ENCODE measurements at regions not wholly inside any gene's neighbourhood (a gene's known extent, or its start where the extent isn't known, plus 50 kb on each side); places are given as distances from the start of the nearest gene placed in this dataset.

- Histone ChIP-seq H3K4me3 (ENCODE audit: control insufficient read depth in 1 of 7, extremely low read depth in 1 of 7, insufficient read depth in 4 of 7, low read depth in 2 of 7, low read length in 6 of 7) (no peak overlapping the region), H3K27ac (ENCODE audit: insufficient read depth in 1 of 2, low read depth in 1 of 2, low read length in 2 of 2, poor library complexity in 1 of 2, severe bottlenecking in 2 of 2) (no peak overlapping the region), H3K36me3 (ENCODE audit: control insufficient read depth in 4 of 4, insufficient read depth in 4 of 4, low read length in 3 of 4) (no peaks in the 10 kb centered on the region), H3K27me3 (replicated peaks in 2 of 5; ENCODE audit: control insufficient read depth in 4 of 5, insufficient read depth in 5 of 5, low read length in 4 of 5) (peaks cover 0 to 5% (median 0%) of the 10 kb centered on the region in 5 experiments), H3K4me1 (ENCODE audit: control extremely low read depth in 1 of 4, control insufficient read depth in 4 of 4, insufficient read depth in 4 of 4, low read length in 3 of 4) (no peaks in the 10 kb centered on the region), H3K9me3 (ENCODE audit: control extremely low read depth in 1 of 5, control insufficient read depth in 4 of 5, insufficient read depth in 2 of 5, low read depth in 1 of 5, low read length in 4 of 5) (no peaks in the 10 kb centered on the region)
- ChIA-PET POLR2A (no interaction called here), CTCF (no interaction called here)
- 95% methylated on average over 7 of the region's 12 CpGs for WGBS (ENCODE audit: insufficient coverage)
- no peak for DNase-seq
Observed at GRCh38 chr10:28913436-28914237, 236.3 kb downstream of the BAMBI start.

GRCh38 chr10:28914701-28915100 lies 237.4 kb downstream of the BAMBI start:
- DNase-seq: no peak
- H3K36me3 ChIP-seq (ENCODE audit: control insufficient read depth in 4 of 4, insufficient read depth in 4 of 4, low read length in 3 of 4): no peaks in the 10 kb centered on the region
- H3K9me3 ChIP-seq (ENCODE audit: control extremely low read depth in 1 of 5, control insufficient read depth in 4 of 5, insufficient read depth in 2 of 5, low read depth in 1 of 5, low read length in 4 of 5): no peaks in the 10 kb centered on the region
- H3K27ac ChIP-seq (ENCODE audit: insufficient read depth in 1 of 2, low read depth in 1 of 2, low read length in 2 of 2, poor library complexity in 1 of 2, severe bottlenecking in 2 of 2): no peak overlapping the region
- POLR2A ChIA-PET: no interaction called here
- H3K4me1 ChIP-seq (ENCODE audit: control extremely low read depth in 1 of 4, control insufficient read depth in 4 of 4, insufficient read depth in 4 of 4, low read length in 3 of 4): no peaks in the 10 kb centered on the region
- WGBS (ENCODE audit: insufficient coverage): 71% methylated on average over 2 of the region's 3 CpGs
- H3K4me3 ChIP-seq (ENCODE audit: control insufficient read depth in 1 of 7, extremely low read depth in 1 of 7, insufficient read depth in 4 of 7, low read depth in 2 of 7, low read length in 6 of 7): no peak overlapping the region
- peaks cover 0 to 5% (median 0%) of the 10 kb centered on the region in 5 experiments for H3K27me3 ChIP-seq (replicated peaks in 2 of 5; ENCODE audit: control insufficient read depth in 4 of 5, insufficient read depth in 5 of 5, low read length in 4 of 5)
- CTCF ChIA-PET: interaction anchor here (1.4 kb wide), 1 partner anchor 9 kb away, joined by 3 read pairs; no protein-coding TSS in a partner anchor

- DNase-seq: no peak
- ChIA-PET CTCF (interaction anchor here (1.4 kb wide), 1 partner anchor 7 kb away, joined by 3 read pairs; no protein-coding TSS in a partner anchor), POLR2A (no interaction called here)
- 94% methylated on average over 5 of the region's 9 CpGs for WGBS (ENCODE audit: insufficient coverage)
- no peak overlapping the region for H3K27ac ChIP-seq (ENCODE audit: insufficient read depth in 1 of 2, low read depth in 1 of 2, low read length in 2 of 2, poor library complexity in 1 of 2, severe bottlenecking in 2 of 2)
- H3K27me3 ChIP-seq (replicated peaks in 2 of 5; ENCODE audit: control insufficient read depth in 4 of 5, insufficient read depth in 5 of 5, low read length in 4 of 5): peaks cover 0 to 4% (median 0%) of the 10 kb centered on the region in 5 experiments
- no peaks in the 10 kb centered on the region for H3K36me3 ChIP-seq (ENCODE audit: control insufficient read depth in 4 of 4, insufficient read depth in 4 of 4, low read length in 3 of 4)
- no peaks in the 10 kb centered on the region for H3K4me1 ChIP-seq (ENCODE audit: control extremely low read depth in 1 of 4, control insufficient read depth in 4 of 4, insufficient read depth in 4 of 4, low read length in 3 of 4)
- no peaks in the 10 kb centered on the region for H3K9me3 ChIP-seq (ENCODE audit: control extremely low read depth in 1 of 5, control insufficient read depth in 4 of 5, insufficient read depth in 2 of 5, low read depth in 1 of 5, low read length in 4 of 5)
- no peak overlapping the region for H3K4me3 ChIP-seq (ENCODE audit: control insufficient read depth in 1 of 7, extremely low read depth in 1 of 7, insufficient read depth in 4 of 7, low read depth in 2 of 7, low read length in 6 of 7)
Observed at GRCh38 chr10:28915989-28916588, 238.8 kb downstream of the BAMBI start.

GRCh38 chr10:28920091-28920490 lies 242.8 kb downstream of the BAMBI start:
- H3K27ac ChIP-seq (ENCODE audit: insufficient read depth in 1 of 2, low read depth in 1 of 2, low read length in 2 of 2, poor library complexity in 1 of 2, severe bottlenecking in 2 of 2): no peak overlapping the region
- H3K9me3 ChIP-seq (ENCODE audit: control extremely low read depth in 1 of 5, control insufficient read depth in 4 of 5, insufficient read depth in 2 of 5, low read depth in 1 of 5, low read length in 4 of 5): peaks cover 0 to 4% (median 0%) of the 10 kb centered on the region in 5 experiments
- ChIA-PET POLR2A (interaction anchor here (1.1 kb wide), 1 partner anchor 25 kb away, joined by 3 read pairs; no protein-coding TSS in a partner anchor), CTCF (no interaction called here)
- WGBS (ENCODE audit: insufficient coverage): 100% methylated on average over 1 of the region's 3 CpGs
- no peaks in the 10 kb centered on the region for H3K36me3 ChIP-seq (ENCODE audit: control insufficient read depth in 4 of 4, insufficient read depth in 4 of 4, low read length in 3 of 4)
- no peak for DNase-seq
- H3K4me3 ChIP-seq (ENCODE audit: control insufficient read depth in 1 of 7, extremely low read depth in 1 of 7, insufficient read depth in 4 of 7, low read depth in 2 of 7, low read length in 6 of 7): no peak overlapping the region
- H3K27me3 ChIP-seq (replicated peaks in 2 of 5; ENCODE audit: control insufficient read depth in 4 of 5, insufficient read depth in 5 of 5, low read length in 4 of 5): peaks cover 0 to 25% (median 7%) of the 10 kb centered on the region in 5 experiments
- H3K4me1 ChIP-seq (ENCODE audit: control extremely low read depth in 1 of 4, control insufficient read depth in 4 of 4, insufficient read depth in 4 of 4, low read length in 3 of 4): no peaks in the 10 kb centered on the region

- peaks cover 0 to 35% (median 9%) of the 10 kb centered on the region in 5 experiments for H3K27me3 ChIP-seq (replicated peaks in 2 of 5; ENCODE audit: control insufficient read depth in 4 of 5, insufficient read depth in 5 of 5, low read length in 4 of 5)
- no peak for DNase-seq
- 100% methylated on average over 2 of the region's 2 CpGs for WGBS (ENCODE audit: insufficient coverage)
- H3K36me3 ChIP-seq (ENCODE audit: control insufficient read depth in 4 of 4, insufficient read depth in 4 of 4, low read length in 3 of 4): no peaks in the 10 kb centered on the region
- ChIA-PET CTCF (no interaction called here), POLR2A (no interaction called here)
- no peak overlapping the region for H3K27ac ChIP-seq (ENCODE audit: insufficient read depth in 1 of 2, low read depth in 1 of 2, low read length in 2 of 2, poor library complexity in 1 of 2, severe bottlenecking in 2 of 2)
- peaks cover 0 to 4% (median 0%) of the 10 kb centered on the region in 5 experiments for H3K9me3 ChIP-seq (ENCODE audit: control extremely low read depth in 1 of 5, control insufficient read depth in 4 of 5, insufficient read depth in 2 of 5, low read depth in 1 of 5, low read length in 4 of 5)
- H3K4me1 ChIP-seq (ENCODE audit: control extremely low read depth in 1 of 4, control insufficient read depth in 4 of 4, insufficient read depth in 4 of 4, low read length in 3 of 4): no peaks in the 10 kb centered on the region
- no peak overlapping the region for H3K4me3 ChIP-seq (ENCODE audit: control insufficient read depth in 1 of 7, extremely low read depth in 1 of 7, insufficient read depth in 4 of 7, low read depth in 2 of 7, low read length in 6 of 7)
Observed at GRCh38 chr10:28922127-28922526, 244.8 kb downstream of the BAMBI start.

- Histone ChIP-seq H3K27ac (ENCODE audit: insufficient read depth in 1 of 2, low read depth in 1 of 2, low read length in 2 of 2, poor library complexity in 1 of 2, severe bottlenecking in 2 of 2) (no peak overlapping the region), H3K9me3 (ENCODE audit: control extremely low read depth in 1 of 5, control insufficient read depth in 4 of 5, insufficient read depth in 2 of 5, low read depth in 1 of 5, low read length in 4 of 5) (peaks cover 0 to 4% (median 0%) of the 10 kb centered on the region in 5 experiments), H3K36me3 (ENCODE audit: control insufficient read depth in 4 of 4, insufficient read depth in 4 of 4, low read length in 3 of 4) (no peaks in the 10 kb centered on the region), H3K4me3 (ENCODE audit: control insufficient read depth in 1 of 7, extremely low read depth in 1 of 7, insufficient read depth in 4 of 7, low read depth in 2 of 7, low read length in 6 of 7) (no peak overlapping the region), H3K27me3 (replicated peaks in 2 of 5; ENCODE audit: control insufficient read depth in 4 of 5, insufficient read depth in 5 of 5, low read length in 4 of 5) (peaks cover 0 to 39% (median 9%) of the 10 kb centered on the region in 5 experiments), H3K4me1 (ENCODE audit: control extremely low read depth in 1 of 4, control insufficient read depth in 4 of 4, insufficient read depth in 4 of 4, low read length in 3 of 4) (no peaks in the 10 kb centered on the region)
- WGBS (ENCODE audit: insufficient coverage): 92% methylated on average over 2 of the region's 2 CpGs
- DNase-seq: no peak
- CTCF ChIA-PET: interaction anchor here (1.8 kb wide), 1 partner anchor 7 kb away, joined by 3 read pairs; no protein-coding TSS in a partner anchor
- POLR2A ChIA-PET: no interaction called here
Observed at GRCh38 chr10:28922861-28923260, 245.5 kb downstream of the BAMBI start.

- Histone ChIP-seq H3K4me1 (ENCODE audit: control extremely low read depth in 1 of 4, control insufficient read depth in 4 of 4, insufficient read depth in 4 of 4, low read length in 3 of 4) (no peaks in the 10 kb centered on the region), H3K36me3 (ENCODE audit: control insufficient read depth in 4 of 4, insufficient read depth in 4 of 4, low read length in 3 of 4) (no peaks in the 10 kb centered on the region), H3K27ac (ENCODE audit: insufficient read depth in 1 of 2, low read depth in 1 of 2, low read length in 2 of 2, poor library complexity in 1 of 2, severe bottlenecking in 2 of 2) (no peak overlapping the region), H3K27me3 (replicated peaks in 2 of 5; ENCODE audit: control insufficient read depth in 4 of 5, insufficient read depth in 5 of 5, low read length in 4 of 5) (peaks cover 0 to 41% (median 9%) of the 10 kb centered on the region in 5 experiments), H3K9me3 (ENCODE audit: control extremely low read depth in 1 of 5, control insufficient read depth in 4 of 5, insufficient read depth in 2 of 5, low read depth in 1 of 5, low read length in 4 of 5) (peaks cover 0 to 4% (median 0%) of the 10 kb centered on the region in 5 experiments), H3K4me3 (ENCODE audit: control insufficient read depth in 1 of 7, extremely low read depth in 1 of 7, insufficient read depth in 4 of 7, low read depth in 2 of 7, low read length in 6 of 7) (no peak overlapping the region)
- no peak for DNase-seq
- 63% methylated on average over 10 of the region's 10 CpGs for WGBS (ENCODE audit: insufficient coverage)
- POLR2A ChIA-PET: no interaction called here
- CTCF ChIA-PET: no interaction called here
Observed at GRCh38 chr10:28924717-28925116, 247.4 kb downstream of the BAMBI start.
